ENCODE measurements at regions not wholly inside any gene's neighbourhood (a gene's known extent, or its start where the extent isn't known, plus 50 kb on each side); places are given as distances from the start of the nearest gene placed in this dataset.

GRCh38 chr3:118480101-118480860 is 554.4 kb downstream of the IGSF11 start:
- H3K4me3 ChIP-seq (ENCODE audit: control insufficient read depth, low read depth, low read length) = no peak overlapping the region
- no peak for DNase-seq (ENCODE audit: low read depth)
- TF ChIP-seq CTCF (conservative IDR thresholded peaks at IDR 0.05; ENCODE audit: control insufficient read depth, insufficient read depth, low read depth, low read length) = no peak

GRCh38 chr3:118485693-118486092 is 549.0 kb downstream of the IGSF11 start:
- DNase-seq (ENCODE audit: low read depth) = no peak
- no peak overlapping the region for H3K4me3 ChIP-seq (ENCODE audit: control insufficient read depth, low read depth, low read length)
- no peak for TF ChIP-seq CTCF (conservative IDR thresholded peaks at IDR 0.05; ENCODE audit: control insufficient read depth, insufficient read depth, low read depth, low read length)

GRCh38 chr3:118487734-118488133 is 546.9 kb downstream of the IGSF11 start:
- TF ChIP-seq CTCF (conservative IDR thresholded peaks at IDR 0.05; ENCODE audit: control insufficient read depth, insufficient read depth, low read depth, low read length) = no peak
- no peak overlapping the region for H3K4me3 ChIP-seq (ENCODE audit: control insufficient read depth, low read depth, low read length)
- DNase-seq (ENCODE audit: low read depth) = no peak

GRCh38 chr3:118488732-118489131 is 545.9 kb downstream of the IGSF11 start:
- TF ChIP-seq CTCF (conservative IDR thresholded peaks at IDR 0.05; ENCODE audit: control insufficient read depth, insufficient read depth, low read depth, low read length) = no peak
- no peak for DNase-seq (ENCODE audit: low read depth)

GRCh38 chr3:118495206-118495605 is 539.4 kb downstream of the IGSF11 start:
- H3K4me3 ChIP-seq (ENCODE audit: control insufficient read depth, low read depth, low read length) = no peak overlapping the region
- no peak for DNase-seq (ENCODE audit: low read depth)
- no peak for TF ChIP-seq CTCF (conservative IDR thresholded peaks at IDR 0.05; ENCODE audit: control insufficient read depth, insufficient read depth, low read depth, low read length)

More at GRCh38 chr3:118488732-118489131, 545.9 kb downstream of the IGSF11 start:
- H3K4me3 ChIP-seq (ENCODE audit: control insufficient read depth, low read depth, low read length) = no peak overlapping the region

- no peak overlapping the region for H3K4me3 ChIP-seq (ENCODE audit: control insufficient read depth, low read depth, low read length)
- no peak for TF ChIP-seq CTCF (conservative IDR thresholded peaks at IDR 0.05; ENCODE audit: control insufficient read depth, insufficient read depth, low read depth, low read length)
- no peak for DNase-seq (ENCODE audit: low read depth)
Measured at GRCh38 chr3:118497274-118497673, 537.4 kb downstream of the IGSF11 start.

All from fibroblast of mammary gland (primary cell).